ENCODE measurements at regions not wholly inside any gene's neighbourhood (a gene's known extent, or its start where the extent isn't known, plus 50 kb on each side); places are given as distances from the start of the nearest gene placed in this dataset.
"Not testable (repeated sequence)": the region's sequence is repeated elsewhere in the genome, so short reads cannot be mapped to it uniquely, and the experiment has no call there.

DNA sequence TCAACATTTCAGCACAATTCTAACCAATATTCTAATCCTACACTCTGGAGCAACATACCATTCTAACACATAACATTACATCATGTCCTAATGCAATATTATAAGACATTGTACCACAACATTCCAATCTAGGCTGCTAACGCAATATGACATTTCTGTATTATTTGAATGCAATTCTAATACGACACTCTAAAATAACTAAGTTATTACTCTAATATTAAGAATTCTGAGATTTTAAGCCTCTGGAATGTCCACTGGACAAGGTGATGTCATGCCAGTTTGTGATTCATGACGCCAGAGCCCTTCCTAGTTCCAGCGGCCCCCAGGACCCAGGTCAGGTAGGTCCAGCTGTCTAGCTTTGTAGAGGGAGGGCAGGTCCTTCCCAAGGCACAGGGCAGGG is 69.7 kb upstream of the SIRPA start:
- no peak for FAIRE-seq

DNA sequence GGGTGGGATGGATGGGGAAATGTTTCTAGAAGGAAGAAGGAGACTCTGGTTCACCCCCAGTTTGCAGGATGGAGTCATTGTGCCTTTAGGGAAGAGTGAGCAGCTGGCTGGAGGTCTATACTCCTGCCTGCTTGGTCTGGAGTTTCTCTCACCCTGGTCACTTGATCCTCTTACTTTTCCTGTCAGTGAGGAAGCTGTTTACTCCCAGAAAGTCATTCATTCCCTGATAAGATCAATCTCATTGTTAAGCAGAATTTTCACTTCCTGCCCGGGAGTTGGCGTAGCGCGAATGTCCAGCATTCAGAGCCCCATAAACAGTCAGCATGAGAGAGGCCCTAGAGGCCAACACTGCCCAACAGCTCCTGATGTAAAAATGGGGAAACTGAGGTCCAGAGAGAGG is 70.4 kb upstream of the SIRPA start:
- no peak for FAIRE-seq

- FAIRE-seq = no peak
These were observed 71.0 kb upstream of the SIRPA start for GRCh38 chr20:1824181-1824580.

- FAIRE-seq = no peak
These were observed 71.8 kb upstream of the SIRPA start for GRCh38 chr20:1823450-1823844.

DNA sequence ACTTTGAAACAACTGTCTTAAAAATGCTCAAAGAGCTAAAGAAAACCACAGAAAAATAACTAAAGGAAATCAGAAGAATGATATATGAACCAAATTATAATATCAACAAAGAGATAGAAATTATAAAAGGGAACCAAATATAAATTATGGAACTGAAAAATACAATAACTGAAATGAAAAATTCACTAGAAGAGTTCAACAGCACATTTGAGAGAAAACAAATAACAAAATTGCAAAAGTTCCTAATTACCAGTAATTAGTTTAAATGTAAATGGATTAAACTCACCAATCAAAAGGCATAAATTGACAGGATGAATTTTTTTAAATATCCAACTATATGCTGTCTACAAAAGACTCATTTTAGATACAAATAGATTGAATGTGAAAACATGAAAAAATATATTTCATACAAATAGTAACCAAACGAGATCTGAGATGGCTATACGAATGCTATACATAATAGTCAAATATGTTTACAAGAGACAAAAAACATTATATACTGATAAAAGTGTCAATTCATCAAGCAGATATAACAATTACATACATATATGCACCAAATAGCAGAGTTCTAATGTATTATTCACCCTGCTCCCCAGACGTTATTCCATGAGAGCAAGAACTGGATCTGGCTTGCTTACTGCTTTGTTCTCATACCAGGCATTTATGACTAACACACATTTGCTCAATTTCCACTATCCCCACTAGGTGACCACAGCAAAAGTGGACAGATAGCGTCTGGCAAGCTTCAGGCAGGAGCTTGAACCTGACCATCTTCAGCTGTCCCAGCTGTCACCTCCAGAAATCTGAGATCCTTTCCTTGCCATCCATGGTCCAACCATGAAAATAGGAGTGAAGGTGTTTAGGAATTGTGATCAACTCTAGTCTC is 72.4 kb upstream of the SIRPA start:
- FAIRE-seq = no peak

- no peak for FAIRE-seq
These were observed 74.8 kb upstream of the SIRPA start for GRCh38 chr20:1820138-1821079.

DNA sequence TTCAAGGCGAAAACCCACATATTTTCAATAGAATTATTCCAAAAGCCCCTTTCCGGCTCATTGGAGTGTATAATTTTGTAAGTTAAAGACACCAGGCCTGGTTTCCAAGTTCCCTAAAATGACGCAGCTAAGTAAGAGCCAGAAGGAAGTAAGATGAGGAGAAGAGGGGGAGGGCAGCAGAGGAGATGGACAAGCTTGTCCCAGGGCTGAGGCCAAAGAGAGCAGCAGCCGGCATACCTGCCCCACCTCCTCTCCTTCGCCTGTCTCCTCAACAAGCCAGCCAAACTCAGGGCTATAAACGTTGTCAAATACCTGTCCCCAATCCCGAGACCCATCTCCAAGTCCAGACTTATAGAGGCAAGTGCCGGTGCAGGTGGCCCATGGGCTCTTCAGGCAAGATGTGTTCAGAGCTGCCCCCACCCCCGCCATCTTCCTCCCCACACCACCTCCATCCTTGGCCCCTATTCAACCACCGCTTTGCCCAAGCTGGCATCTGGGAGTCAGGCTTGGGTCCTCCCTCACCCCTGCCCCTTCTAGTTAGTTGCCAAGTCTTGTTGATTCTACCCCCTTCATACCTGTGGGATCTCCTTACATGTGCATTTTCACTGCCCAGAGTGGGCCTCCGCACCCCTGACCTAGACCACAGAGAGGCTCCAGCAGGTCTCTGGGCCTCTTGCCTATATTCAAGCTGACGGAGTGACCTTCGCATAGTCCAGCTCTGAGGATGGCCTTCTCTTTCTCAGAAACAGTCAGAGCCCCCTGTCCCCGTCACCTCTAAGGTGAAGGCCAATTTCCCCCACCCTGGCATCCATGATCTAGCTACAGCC is 75.7 kb upstream of the SIRPA start:
- FAIRE-seq = no peak

GRCh38 chr20:1818895-1819294 is 76.3 kb upstream of the SIRPA start:
- no peak for FAIRE-seq

- FAIRE-seq = no peak
These were observed 76.9 kb upstream of the SIRPA start for GRCh38 chr20:1818247-1818840.

- no peak for FAIRE-seq
These were observed 77.5 kb upstream of the SIRPA start for GRCh38 chr20:1817577-1818211.

DNA sequence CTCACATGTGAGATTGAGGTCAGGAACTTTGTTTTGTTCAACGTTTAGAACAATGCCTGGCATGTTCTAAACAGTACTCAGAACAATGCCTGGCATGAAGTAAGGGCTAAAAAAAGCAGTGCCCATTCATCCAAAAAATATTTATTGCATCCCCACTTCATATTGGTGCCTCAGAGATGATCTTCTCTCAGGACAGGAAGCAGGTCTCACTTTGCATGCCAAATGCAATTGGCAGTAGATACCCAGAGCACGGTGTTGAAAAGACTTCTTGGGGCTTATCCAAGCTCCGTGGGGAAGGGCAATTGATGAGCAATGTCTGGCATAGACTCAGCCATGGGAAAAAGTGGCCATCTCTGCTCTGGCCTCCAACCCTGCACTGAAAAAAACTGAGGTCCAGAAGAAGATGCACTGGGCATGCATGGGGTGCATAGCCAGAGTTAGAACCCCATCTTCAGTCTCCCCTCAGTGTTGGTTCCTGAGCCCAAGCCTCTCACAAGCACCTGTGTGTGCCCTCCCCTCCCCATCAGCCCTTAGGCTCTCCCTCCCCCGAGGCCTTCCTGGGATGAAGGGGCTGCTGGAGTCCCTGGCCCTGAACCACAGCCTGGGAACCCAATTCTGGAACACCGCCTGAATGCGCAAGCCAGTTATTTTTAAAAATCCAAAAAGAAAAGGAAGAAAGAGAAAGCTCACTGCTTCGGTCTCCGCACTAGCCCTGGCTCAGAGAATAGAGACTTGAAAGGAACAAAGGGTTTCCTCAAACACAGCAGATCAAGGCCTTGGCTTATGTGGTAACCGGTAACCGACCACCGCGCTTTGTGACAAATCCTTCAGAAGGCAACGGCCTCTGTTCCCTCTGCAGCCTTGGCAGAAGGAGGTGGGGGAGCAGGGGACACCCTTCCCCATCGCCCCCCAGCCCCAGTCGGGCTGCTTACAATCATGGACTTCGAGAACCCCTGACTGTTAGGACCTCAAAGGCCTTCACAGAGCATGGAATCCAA is 78.5 kb upstream of the SIRPA start:
- no peak for FAIRE-seq

DNA sequence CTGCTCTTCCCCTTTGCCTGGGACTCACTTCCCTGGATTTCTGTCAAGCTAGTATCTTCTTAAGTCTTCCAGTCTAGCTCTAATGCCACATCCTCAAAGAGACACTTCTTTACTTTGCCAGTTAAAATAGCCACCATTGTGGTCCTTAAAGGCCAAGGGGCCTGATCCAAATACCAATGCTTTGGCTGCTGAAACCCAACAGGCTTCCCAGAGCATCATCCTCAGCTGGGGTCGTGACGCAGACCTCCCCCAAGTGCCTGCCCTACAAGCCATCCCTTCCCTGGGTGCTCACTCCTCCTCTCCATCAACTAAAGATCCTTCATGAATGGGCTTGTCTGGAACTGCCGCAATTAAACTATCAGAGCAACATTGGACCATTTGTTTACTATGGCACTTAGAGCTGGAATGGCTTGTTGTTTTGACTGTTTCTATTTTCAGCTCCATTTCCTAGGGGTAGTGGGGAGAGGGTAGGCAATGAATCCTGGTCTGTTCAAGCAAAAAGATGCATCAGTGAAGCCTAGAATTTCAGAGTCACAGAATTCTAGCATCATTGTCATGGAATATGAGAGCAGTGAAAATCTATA is 79.6 kb upstream of the SIRPA start:
- FAIRE-seq = no peak

GRCh38 chr20:1814861-1815260 is 80.3 kb upstream of the SIRPA start:
- not testable (repeated sequence) for FAIRE-seq

- no peak for FAIRE-seq
These were observed 81.3 kb upstream of the SIRPA start for GRCh38 chr20:1813674-1814635.

- no peak for FAIRE-seq
These were observed 82.1 kb upstream of the SIRPA start for GRCh38 chr20:1813101-1813529.

DNA sequence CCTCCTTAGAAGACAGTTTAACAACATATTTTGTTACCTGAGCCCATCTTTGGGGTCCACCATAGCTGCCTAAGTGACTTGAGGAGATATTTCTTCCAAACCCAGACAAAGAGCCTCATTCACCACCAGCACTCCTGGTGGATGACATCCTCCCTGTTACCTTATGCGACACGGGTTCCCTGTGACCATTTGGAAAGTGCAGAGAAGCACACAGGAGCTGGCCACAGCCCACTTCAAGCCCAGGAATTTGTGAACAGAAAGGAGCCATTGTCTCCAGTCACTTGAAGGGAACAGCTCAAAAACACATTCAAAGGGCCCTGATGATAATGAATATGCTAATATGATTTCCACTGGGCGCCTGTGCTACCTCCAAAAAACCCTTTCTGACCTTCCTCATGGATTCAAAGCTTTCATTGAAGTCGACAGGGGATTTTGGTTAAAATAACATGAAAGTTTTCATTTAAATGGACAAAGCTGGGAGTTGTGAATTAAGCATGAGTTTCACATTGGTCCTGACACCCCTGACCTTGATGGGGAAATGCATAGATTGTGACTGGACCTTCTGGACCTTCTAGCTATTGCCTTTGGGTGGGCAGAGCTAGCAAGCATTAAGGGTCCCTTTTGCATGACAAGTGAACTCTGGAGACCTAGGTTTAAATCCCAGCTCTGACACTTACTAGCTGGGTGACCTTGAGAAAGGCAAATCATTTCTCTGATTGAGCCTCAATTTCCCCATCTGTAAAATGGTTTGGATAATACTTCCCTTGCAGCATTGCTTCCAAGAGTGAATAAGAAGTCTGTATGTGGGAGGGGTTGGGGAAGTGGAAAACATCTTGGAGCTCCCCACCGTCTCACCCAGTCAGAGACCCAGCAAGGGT is 83.3 kb upstream of the SIRPA start:
- no peak for FAIRE-seq

GRCh38 chr20:1810926-1811620 is 84.1 kb upstream of the SIRPA start:
- no peak for FAIRE-seq
